Osteoblast (primary cell): ENCODE measurements at regions not wholly inside any gene's neighbourhood (a gene's known extent, or its start where the extent isn't known, plus 50 kb on each side); places are given as distances from the start of the nearest gene placed in this dataset.

Experiments
- DNase-seq: peaks from one replicate; pipeline ENCODE4 v3.0.0; 2011; ENCODE audit warnings: low spot score, mixed read lengths; ENCODE audit not compliant: insufficient read length; ENCODE audit errors: missing footprints
- H2AFZ ChIP-seq: 2 replicates; pipeline ENCODE4 v1.6.0; 2011; ENCODE audit warnings: mild to moderate bottlenecking, low read length
- H3K27ac ChIP-seq: 2 replicates; pipeline ENCODE4 v1.5.1; 2011; ENCODE audit warnings: mild to moderate bottlenecking, low read depth, low read length, moderate library complexity
- H3K27me3 ChIP-seq: 2 replicates; pipeline ENCODE4 v1.6.0; 2012; ENCODE audit warnings: mild to moderate bottlenecking, control low read depth, inconsistent platforms, low read length, moderate library complexity; ENCODE audit not compliant: insufficient read depth
- H3K36me3 ChIP-seq: 2 replicates; pipeline ENCODE4 v1.5.1; 2011; ENCODE audit warnings: mild to moderate bottlenecking, low read length, control low read depth, moderate library complexity; ENCODE audit not compliant: insufficient read depth
- H3K4me1 ChIP-seq: 2 replicates; pipeline ENCODE4 v1.5.1; 2011; ENCODE audit warnings: mild to moderate bottlenecking, low read length, control low read depth, moderate library complexity; ENCODE audit not compliant: insufficient read depth
- H3K4me2 ChIP-seq: 2 replicates; pipeline ENCODE4 v1.6.0; 2011; ENCODE audit warnings: mild to moderate bottlenecking, low read length; ENCODE audit not compliant: insufficient read depth
- H3K4me3 ChIP-seq: fragments of 200-600 bp; sonication (generic); 3 replicates; pipeline ENCODE4 v1.5.1; 2012; ENCODE audit warnings: mild to moderate bottlenecking, low read length, inconsistent platforms; ENCODE audit not compliant: insufficient read depth
- H3K79me2 ChIP-seq: 2 replicates; pipeline ENCODE4 v1.6.0; 2012; ENCODE audit warnings: mild to moderate bottlenecking, low read length, control low read depth, inconsistent platforms; ENCODE audit not compliant: insufficient read depth
- H3K9me3 ChIP-seq: 2 replicates; pipeline ENCODE4 v1.5.1; 2011; ENCODE audit warnings: low read depth, low read length, control low read depth
- H4K20me1 ChIP-seq: 2 replicates; pipeline ENCODE4 v1.6.0; 2012; ENCODE audit warnings: mild to moderate bottlenecking, low read length, control low read depth; ENCODE audit not compliant: insufficient read depth
- TF ChIP-seq, protein P1 (sequence below): IDR thresholded peaks from 2 replicates; pipeline ENCODE4 v1.5.1; 2011; ENCODE audit warnings: mild to moderate bottlenecking, low read depth, low read length, moderate library complexity; ENCODE audit errors: extremely low read depth

DNA sequence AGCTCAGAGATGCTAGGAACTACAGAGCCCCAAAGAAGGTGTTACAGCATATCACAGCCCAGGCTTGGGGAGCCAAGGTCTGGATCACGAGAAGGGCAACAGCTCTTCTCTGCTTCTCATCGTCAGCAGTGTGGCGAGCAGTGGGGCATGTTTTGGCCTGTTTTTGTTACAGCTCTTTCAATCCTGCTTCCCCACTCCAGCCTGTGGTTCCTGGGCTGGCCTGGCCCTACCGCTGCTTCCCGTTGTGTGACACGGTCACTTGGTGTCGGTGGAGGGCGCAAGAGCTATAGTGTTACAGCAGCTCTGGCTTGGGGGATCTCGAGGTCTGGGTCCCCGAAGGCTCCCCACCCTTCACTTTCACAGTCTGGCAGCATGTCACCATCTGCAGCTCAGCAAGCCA is 870.2 kb downstream of the CBLN2 start:
- Histone ChIP-seq H2AFZ (no peak overlapping the region), H3K4me1 (no peaks in the 10 kb centered on the region), H3K4me2 (no peak overlapping the region), H3K36me3 (no peaks in the 10 kb centered on the region), H3K79me2 (no peaks in the 10 kb centered on the region), H3K27me3 (no peaks in the 10 kb centered on the region), H3K9me3 (peaks cover 2% of the 10 kb centered on the region), H3K27ac (no peak overlapping the region), H4K20me1 (no peaks in the 10 kb centered on the region), H3K4me3 (no peak overlapping the region)
- no peak for DNase-seq
- TF ChIP-seq, protein P1, sequence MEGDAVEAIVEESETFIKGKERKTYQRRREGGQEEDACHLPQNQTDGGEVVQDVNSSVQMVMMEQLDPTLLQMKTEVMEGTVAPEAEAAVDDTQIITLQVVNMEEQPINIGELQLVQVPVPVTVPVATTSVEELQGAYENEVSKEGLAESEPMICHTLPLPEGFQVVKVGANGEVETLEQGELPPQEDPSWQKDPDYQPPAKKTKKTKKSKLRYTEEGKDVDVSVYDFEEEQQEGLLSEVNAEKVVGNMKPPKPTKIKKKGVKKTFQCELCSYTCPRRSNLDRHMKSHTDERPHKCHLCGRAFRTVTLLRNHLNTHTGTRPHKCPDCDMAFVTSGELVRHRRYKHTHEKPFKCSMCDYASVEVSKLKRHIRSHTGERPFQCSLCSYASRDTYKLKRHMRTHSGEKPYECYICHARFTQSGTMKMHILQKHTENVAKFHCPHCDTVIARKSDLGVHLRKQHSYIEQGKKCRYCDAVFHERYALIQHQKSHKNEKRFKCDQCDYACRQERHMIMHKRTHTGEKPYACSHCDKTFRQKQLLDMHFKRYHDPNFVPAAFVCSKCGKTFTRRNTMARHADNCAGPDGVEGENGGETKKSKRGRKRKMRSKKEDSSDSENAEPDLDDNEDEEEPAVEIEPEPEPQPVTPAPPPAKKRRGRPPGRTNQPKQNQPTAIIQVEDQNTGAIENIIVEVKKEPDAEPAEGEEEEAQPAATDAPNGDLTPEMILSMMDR, result no peak

DNA sequence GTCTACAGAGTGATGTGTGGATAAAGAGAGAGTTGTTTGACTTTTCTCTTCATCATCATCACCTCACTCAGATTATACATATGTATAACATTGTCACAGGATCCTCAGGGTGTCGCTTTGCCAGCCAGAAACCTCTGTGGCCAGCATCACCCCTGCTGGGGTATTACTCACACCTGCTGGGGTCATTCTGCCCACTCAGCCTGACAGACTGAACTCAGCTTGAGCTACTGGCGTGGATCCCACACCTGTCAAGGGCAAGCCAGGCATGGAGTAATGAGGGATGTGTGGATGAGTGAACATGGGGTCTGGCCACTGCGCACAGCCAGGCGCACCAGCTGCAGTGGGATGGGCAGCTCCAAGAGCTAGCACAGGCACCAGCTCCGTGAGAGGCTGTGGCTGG is 870.6 kb downstream of the CBLN2 start:
- no peak for DNase-seq
- H3K79me2 ChIP-seq, result no peaks in the 10 kb centered on the region
- H2AFZ ChIP-seq, result no peak overlapping the region
- H3K4me3 ChIP-seq, result no peak overlapping the region
- H3K9me3 ChIP-seq, result peaks cover 2% of the 10 kb centered on the region
- H3K27ac ChIP-seq, result no peak overlapping the region
- TF ChIP-seq, protein P1, result no peak
- H4K20me1 ChIP-seq, result no peaks in the 10 kb centered on the region
- no peaks in the 10 kb centered on the region for H3K4me1 ChIP-seq
- H3K4me2 ChIP-seq, result no peak overlapping the region
- no peaks in the 10 kb centered on the region for H3K36me3 ChIP-seq
- H3K27me3 ChIP-seq, result no peaks in the 10 kb centered on the region

DNA sequence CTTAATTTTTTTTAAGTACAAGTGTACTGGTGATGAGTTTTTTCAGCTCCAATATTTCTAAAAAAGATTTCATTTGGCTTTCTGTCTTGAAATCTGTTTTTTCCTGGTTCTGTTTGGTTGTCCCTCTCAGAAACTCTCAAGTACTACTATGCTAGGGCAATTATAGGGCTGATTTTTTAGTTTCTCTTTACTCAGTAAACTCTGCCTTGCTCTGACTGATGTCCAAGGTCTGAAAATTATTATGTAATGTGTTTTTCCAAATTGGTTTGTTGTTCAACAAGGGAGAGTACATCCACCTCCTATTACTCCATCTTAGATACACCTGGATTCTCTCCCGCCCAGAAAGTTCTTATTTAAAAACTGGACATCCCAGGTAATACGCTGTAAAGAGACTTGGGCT is 877.7 kb downstream of the CBLN2 start:
- Histone ChIP-seq H3K4me1 (no peaks in the 10 kb centered on the region), H3K4me2 (no peak overlapping the region), H3K27me3 (no peaks in the 10 kb centered on the region), H3K79me2 (no peaks in the 10 kb centered on the region), H2AFZ (no peak overlapping the region), H3K9me3 (peaks cover 5% of the 10 kb centered on the region), H3K4me3 (no peak overlapping the region), H3K27ac (no peak overlapping the region), H4K20me1 (no peaks in the 10 kb centered on the region), H3K36me3 (no peaks in the 10 kb centered on the region)
- TF ChIP-seq, protein P1, result no peak
- no peak for DNase-seq

DNA sequence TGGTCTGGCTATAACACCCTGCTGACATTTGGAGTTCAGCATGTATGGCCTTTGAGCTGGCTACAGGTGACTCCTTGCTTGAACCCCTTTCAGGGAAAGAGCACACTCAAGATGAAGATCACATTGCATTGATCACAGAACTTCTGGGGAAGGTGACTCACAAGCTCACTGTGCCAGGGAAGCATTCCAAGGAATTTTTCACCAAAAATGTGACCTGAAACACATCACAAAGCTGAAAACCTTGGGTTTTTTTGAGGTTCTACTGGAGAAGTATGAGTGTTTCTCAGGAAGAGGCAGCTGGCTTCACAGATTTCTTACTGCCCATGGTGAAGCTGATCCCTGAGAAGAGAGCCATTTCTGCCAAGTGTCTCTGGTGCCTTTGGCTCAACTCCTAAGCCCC is 879.0 kb downstream of the CBLN2 start:
- H3K4me2 ChIP-seq, result no peak overlapping the region
- no peak overlapping the region for H3K27ac ChIP-seq
- H3K9me3 ChIP-seq, result peaks cover 5% of the 10 kb centered on the region
- H3K4me3 ChIP-seq, result no peak overlapping the region
- DNase-seq, result no peak
- H3K79me2 ChIP-seq, result no peaks in the 10 kb centered on the region
- H2AFZ ChIP-seq, result no peak overlapping the region
- H3K27me3 ChIP-seq, result no peaks in the 10 kb centered on the region
- H3K4me1 ChIP-seq, result no peaks in the 10 kb centered on the region
- TF ChIP-seq, protein P1, result no peak
- H4K20me1 ChIP-seq, result no peaks in the 10 kb centered on the region
- H3K36me3 ChIP-seq, result no peaks in the 10 kb centered on the region
